Lower leg skin (tissue), 4 donors: ENCODE measurements at regions not wholly inside any gene's neighbourhood (a gene's known extent, or its start where the extent isn't known, plus 50 kb on each side); places are given as distances from the start of the nearest gene placed in this dataset.

Source experiments
- DNase-seq, 2 donors: peaks; one replicate each; pipeline ENCODE4 v3.0.0-alpha.2; 2019; ENCODE audit warnings: low spot score in 2 of 2
- H3K4me3 ChIP-seq: fragments of 200-600 bp; sonication (generic); 2 replicates; pipeline ENCODE4 v1.5.1; 2017; ENCODE audit warnings: mild to moderate bottlenecking, low read depth; ENCODE audit not compliant: poor library complexity, severe bottlenecking
- CTCF ChIP-seq, 3 donors: fragments of 450-650 bp; IDR thresholded peaks; one replicate each; pipeline ENCODE4 v1.5.1; 2016; ENCODE audit warnings: antibody characterized with exemption in 3 of 3, mild to moderate bottlenecking in 3 of 3, moderate library complexity in 2 of 3
- POLR2A ChIP-seq, 2 donors: fragments of 450-650 bp; IDR thresholded peaks; one replicate each; pipeline ENCODE4 v1.6.1; 2016 to 2017; ENCODE audit warnings: antibody characterized with exemption in 2 of 2, mild to moderate bottlenecking in 1 of 2, moderate library complexity in 1 of 2
- WGBS, 2 donors: methylation state at CpG; one replicate each; pipeline ENCODE4 v1.1.5; 2018; 5-methylcytosine and 5-hydroxymethylcytosine counted together
- intact Hi-C: fragments of 100-400 bp; cut with DNase I; formaldehyde crosslinking; loops from one replicate; pipeline ENCODE4 v1.15.0; 2023; ENCODE audit warnings: low total_unique reads

GRCh38 chr1:82114887-82115286, 314.2 kb downstream of the ADGRL2 start:
- intact Hi-C loops: no loop called here
- no peak for TF ChIP-seq POLR2A (IDR thresholded peaks at IDR 0.05)
- no peak for TF ChIP-seq CTCF (IDR thresholded peaks at IDR 0.05)
- 77 to 82% methylated on average over 4 of the region's 4 CpGs for WGBS, 2 donors
- DNase-seq: no peak
- H3K4me3 ChIP-seq: no peak overlapping the region

- H3K4me3 ChIP-seq: no peak overlapping the region
- intact Hi-C loops: no loop called here
- DNase-seq: no peak
- 47 to 53% methylated on average over 4 of the region's 4 CpGs for WGBS, 2 donors
- TF ChIP-seq CTCF (IDR thresholded peaks at IDR 0.05) (no peak), POLR2A (IDR thresholded peaks at IDR 0.05) (no peak)
These were observed 309.9 kb downstream of the ADGRL2 start for GRCh38 chr1:82110366-82111254.

- TF ChIP-seq POLR2A (IDR thresholded peaks at IDR 0.05) (no peak), CTCF (IDR thresholded peaks at IDR 0.05) (no peak)
- intact Hi-C loops: no loop called here
- no peak for DNase-seq
- H3K4me3 ChIP-seq: no peak overlapping the region
- 55 to 58% methylated on average over 3 of the region's 3 CpGs for WGBS, 2 donors
These were observed 308.1 kb downstream of the ADGRL2 start for GRCh38 chr1:82108843-82109242.

- no peak for DNase-seq
- no peak for TF ChIP-seq POLR2A (IDR thresholded peaks at IDR 0.05)
- no peak overlapping the region for H3K4me3 ChIP-seq
- intact Hi-C loops: no loop called here
- 80 to 89% methylated on average over 1 of the region's 1 CpG for WGBS, 2 donors
These were observed 305.9 kb downstream of the ADGRL2 start for GRCh38 chr1:82106672-82107071.

- no peak overlapping the region for H3K4me3 ChIP-seq
- TF ChIP-seq POLR2A (IDR thresholded peaks at IDR 0.05) (no peak), CTCF (IDR thresholded peaks at IDR 0.05) (no peak)
- intact Hi-C loops: no loop called here
- 87 to 97% methylated on average over 1 of the region's 1 CpG for WGBS, 2 donors
- DNase-seq: no peak
These were observed 298.4 kb downstream of the ADGRL2 start for GRCh38 chr1:82099170-82099569.

- 93 to 95% methylated on average over 2 of the region's 2 CpGs for WGBS, 2 donors
These were observed 293.4 kb downstream of the ADGRL2 start for GRCh38 chr1:82094136-82094535.

More at GRCh38 chr1:82094136-82094535, 293.4 kb downstream of the ADGRL2 start:
- intact Hi-C loops: no loop called here
- H3K4me3 ChIP-seq: no peak overlapping the region
- no peak for TF ChIP-seq CTCF (IDR thresholded peaks at IDR 0.05)
- TF ChIP-seq POLR2A (IDR thresholded peaks at IDR 0.05): no peak
- DNase-seq: no peak
